GM21515 (cell line): ENCODE measurements at regions not wholly inside any gene's neighbourhood (a gene's known extent, or its start where the extent isn't known, plus 50 kb on each side); places are given as distances from the start of the nearest gene placed in this dataset.
"Not testable (repeated sequence)": the region's sequence is repeated elsewhere in the genome, so short reads cannot be mapped to it uniquely, and the experiment has no call there.

Experiments used
- ATAC-seq: cut with Tn5 transposase; IDR thresholded peaks from one replicate; pipeline ENCODE4 v1.9.1; 2021; ENCODE audit not compliant: unreplicated experiment

- no peak for ATAC-seq
Observed at GRCh38 chr3:99321261-99321660, 317.1 kb upstream of the COL8A1 start.

GRCh38 chr3:99319961-99320360 lies 318.4 kb upstream of the COL8A1 start:
- ATAC-seq, result no peak

DNA sequence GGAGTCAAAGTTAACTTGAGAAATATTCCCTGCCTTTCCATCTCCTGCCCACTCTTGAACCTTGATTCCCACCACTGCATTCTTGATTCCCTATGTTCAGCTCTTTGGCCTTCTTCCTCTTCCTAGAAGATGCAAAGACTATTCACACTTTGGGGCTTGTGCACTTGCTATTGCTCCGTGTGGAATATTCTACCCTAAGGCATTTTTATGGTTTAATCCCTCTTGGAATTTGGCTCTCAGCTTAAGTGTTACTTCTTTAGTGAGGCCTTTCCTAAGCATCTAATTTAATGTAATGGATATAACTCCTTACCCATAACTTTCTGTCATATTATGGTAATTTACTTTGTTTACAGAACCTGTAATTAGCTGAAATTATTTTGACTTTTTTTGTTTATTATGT lies 318.9 kb upstream of the COL8A1 start:
- no peak for ATAC-seq

DNA sequence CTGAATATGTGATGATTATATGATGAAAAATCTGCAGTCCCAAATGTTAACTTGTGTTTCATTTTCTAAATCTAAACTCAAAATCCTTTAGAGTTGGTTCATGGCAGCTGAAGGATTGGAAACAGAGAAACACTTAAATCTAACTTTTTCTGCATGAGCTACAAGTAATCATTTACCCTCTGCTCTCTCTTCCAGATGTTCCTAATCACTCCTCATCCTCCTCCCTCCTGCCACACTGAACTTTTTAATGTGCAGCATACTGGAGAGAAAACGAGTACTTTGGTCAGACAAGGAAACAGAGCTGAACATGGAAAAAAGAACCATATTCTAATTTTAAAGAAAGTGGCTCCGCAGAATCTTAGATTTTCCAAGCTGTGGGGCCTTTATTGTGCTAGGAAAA lies 321.2 kb upstream of the COL8A1 start:
- no peak for ATAC-seq

DNA sequence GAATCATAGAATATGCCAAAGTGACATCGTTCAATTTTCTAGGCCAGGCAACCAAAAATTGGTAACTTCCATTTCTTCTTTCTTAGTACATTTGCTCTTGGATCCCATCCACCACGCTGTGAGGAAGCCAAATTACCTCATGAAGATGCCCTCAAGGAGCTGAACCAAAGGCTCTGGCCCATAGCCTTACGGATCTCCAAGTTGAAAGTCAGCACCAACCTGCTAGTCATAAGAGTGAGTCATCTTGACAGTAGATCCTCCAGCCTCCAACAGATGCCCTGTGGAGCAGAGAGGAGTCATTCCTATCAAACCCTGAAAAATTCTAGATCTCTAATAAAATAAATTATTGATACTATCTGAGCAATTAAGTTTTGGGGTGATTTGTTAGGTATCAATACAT lies 322.5 kb upstream of the COL8A1 start:
- no peak for ATAC-seq

DNA sequence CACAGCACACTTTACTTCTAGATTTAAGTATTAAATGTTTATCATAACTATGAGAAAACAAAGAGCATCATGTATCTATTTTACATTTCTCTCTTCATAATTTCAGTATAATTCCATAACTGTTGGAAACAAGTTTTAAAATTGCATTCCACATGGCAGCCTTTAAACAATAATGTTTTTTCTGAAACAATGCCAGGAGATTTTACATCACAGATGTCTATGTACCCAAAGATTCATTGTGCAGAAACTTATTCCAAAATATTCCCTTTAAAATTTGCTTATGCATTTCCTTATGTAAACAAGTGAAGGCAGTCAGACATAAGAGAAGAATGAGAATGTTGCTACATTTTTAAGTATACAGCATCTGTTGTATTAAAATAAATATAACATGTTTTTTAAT lies 324.9 kb upstream of the COL8A1 start:
- ATAC-seq, result no peak

DNA sequence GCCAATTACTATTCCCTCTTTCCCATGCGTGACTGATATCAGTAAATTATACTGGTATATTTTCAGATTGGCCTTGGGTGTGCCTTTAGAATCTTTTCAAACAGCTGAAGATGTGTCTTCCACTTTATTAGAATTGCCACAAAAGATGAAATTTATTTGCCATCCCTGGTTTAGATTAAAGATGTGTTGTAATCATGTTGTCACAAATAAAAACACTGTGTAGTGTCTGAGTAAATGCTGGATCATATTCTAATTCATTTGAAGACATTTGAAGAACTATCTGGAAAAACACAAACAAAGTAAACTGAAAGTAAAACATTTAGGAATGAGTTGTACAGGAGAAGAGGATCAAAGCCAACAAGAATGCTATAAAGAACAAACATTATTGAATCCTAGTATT lies 339.7 kb upstream of the COL8A1 start:
- ATAC-seq, result no peak

GRCh38 chr3:99295836-99296235 lies 342.6 kb upstream of the COL8A1 start:
- no peak for ATAC-seq

DNA sequence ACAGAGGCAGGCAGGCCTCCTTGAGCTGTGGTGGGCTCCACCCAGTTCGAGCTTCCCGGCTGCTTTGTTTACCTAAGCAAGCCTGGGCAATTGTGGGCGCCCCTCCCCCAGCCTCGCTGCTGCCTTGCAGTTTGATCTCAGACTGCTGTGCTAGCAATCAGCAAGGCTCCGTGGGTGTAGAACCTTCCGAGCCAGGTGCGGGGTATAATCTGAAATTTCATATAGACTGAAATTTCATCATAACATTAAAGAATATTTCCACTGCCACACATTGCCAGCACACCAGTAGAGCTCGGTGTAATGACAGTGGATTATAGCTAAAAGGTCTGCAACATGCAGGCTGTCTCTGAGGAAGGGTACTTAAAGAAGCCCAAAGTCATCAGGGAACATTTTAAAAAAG lies 344.3 kb upstream of the COL8A1 start:
- not testable (repeated sequence) for ATAC-seq

GRCh38 chr3:99287876-99288275 lies 350.5 kb upstream of the COL8A1 start:
- ATAC-seq, result no peak

DNA sequence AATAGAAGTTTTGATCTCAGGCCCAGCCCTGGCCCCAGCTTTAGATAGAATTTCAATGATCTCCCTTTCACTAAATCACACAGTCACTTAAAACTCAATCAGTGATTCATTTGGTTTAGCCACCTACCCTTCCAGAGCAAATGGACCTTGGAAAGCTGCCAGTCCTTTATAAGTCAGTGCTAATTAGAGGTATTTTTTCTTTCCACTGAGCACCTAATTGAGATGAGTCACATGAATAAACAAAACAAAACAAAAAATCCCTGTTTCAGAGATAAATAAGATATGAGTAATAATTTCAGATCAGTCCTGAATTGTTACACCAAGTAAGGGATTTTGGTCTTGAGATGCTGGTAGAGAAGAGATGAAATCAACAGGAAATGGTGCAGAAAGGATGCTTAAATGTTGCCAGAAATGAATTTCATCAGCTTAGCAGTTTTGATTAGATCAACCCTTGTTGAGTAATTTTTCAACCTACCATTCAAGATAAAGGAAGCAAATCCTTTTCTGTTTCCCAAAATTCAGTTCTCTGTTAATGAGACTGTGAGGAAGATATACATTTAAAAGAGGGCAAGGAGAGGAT lies 352.0 kb upstream of the COL8A1 start:
- no peak for ATAC-seq

GRCh38 chr3:99269606-99270351 lies 368.3 kb upstream of the DCBLD2 start:
- no peak for ATAC-seq

DNA sequence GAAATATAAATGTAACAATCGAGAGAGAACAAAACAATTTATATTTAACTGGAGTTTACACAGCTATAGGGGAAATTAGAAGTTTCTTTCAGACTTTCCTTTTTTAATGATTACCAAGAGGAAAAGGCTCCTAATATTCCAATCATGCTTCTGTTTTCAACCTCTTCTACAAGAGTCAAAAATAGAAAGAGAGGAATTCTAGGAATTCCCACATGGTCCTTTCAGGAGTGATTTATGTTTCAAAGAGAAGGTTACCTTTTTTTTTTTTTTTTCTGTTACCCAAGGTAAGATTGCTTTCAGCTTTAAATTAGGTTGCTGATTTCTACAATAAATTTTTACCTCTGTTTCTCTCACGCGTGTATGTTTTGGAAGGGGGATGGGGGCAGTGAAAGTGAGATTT lies 355.3 kb upstream of the DCBLD2 start:
- ATAC-seq, result no peak

DNA sequence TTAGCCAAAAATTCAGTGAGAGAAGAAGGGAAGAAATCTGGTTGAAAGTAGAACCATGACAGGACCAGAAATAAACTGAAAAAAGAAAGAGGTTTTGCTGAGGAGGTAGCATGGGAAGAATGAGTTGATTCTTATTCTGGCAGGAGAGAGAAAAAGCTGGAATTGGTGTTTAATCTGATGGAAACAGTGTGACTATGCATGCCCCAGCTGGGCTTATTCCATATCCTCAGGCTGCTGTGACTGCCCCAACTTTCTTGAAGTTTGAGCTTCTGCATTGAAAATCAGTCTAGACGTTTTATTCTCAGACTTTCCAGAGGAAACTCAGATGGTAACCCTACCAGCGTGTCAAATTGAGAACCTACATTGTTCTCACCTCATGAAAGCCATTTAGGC lies 352.5 kb upstream of the DCBLD2 start:
- ATAC-seq, result no peak

- no peak for ATAC-seq
Observed at GRCh38 chr3:99250821-99251355, 349.4 kb upstream of the DCBLD2 start.

GRCh38 chr3:99250272-99250671 lies 348.8 kb upstream of the DCBLD2 start:
- no peak for ATAC-seq

GRCh38 chr3:99249627-99250026 lies 348.1 kb upstream of the DCBLD2 start:
- ATAC-seq, result no peak

DNA sequence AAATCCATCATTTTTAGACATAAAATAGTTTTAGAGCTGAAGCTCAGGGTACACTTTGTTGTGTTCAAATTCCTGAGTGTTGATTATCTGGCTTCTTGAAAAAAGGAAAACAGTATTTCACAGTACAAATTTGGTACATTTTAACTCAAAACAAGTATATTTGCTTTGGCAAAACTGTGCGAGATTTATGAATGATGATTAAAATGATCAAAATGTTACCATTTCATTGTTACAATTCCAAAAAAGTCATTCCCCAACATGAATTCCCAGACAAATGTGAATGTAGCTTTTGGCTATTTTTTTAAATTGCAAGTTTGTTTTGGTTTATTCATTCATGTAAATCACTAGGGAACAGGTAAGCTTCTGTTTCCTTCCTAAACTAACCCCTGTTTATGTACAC lies 347.4 kb upstream of the DCBLD2 start:
- ATAC-seq, result no peak

- ATAC-seq, result no peak
Observed at GRCh38 chr3:99248130-99248529, 346.6 kb upstream of the DCBLD2 start.

GRCh38 chr3:99246010-99246654 lies 344.6 kb upstream of the DCBLD2 start:
- no peak for ATAC-seq

GRCh38 chr3:99242271-99242670 lies 340.8 kb upstream of the DCBLD2 start:
- no peak for ATAC-seq

DNA sequence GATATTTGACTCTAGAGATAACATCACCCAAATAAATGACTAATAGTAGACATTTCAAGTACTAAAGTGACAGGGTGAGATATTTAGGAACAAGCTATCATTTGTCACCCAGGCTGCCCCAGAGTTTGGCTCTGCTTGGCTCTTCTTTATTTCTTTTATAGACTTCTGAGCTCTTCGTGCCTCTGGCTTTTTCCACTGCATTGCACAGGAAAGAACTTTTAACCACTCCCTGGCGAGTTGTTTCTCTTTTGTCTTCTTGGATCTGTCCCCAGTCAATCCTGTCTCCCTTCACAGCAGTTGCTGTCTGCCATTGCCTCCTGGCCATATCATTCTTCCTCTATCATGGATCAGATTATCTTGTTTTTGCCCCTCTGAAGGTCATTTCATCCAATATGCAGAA lies 339.2 kb upstream of the DCBLD2 start:
- no peak for ATAC-seq
